SU-DHL-6 (cell line): ENCODE measurements at regions not wholly inside any gene's neighbourhood (a gene's known extent, or its start where the extent isn't known, plus 50 kb on each side); places are given as distances from the start of the nearest gene placed in this dataset.

Source experiments
- CTCF ChIP-seq: fragments of 200-600 bp; sonication (generic); IDR thresholded peaks from one replicate; pipeline ENCODE4 v1.5.1; 2017; ENCODE audit warnings: antibody characterized with exemption, mild to moderate bottlenecking, low read length, moderate library complexity; ENCODE audit not compliant: insufficient read depth, poor library complexity, severe bottlenecking
- EZH2phosphoT487 ChIP-seq: fragments of 200-600 bp; sonication (generic), shearing (Covaris generic); conservative IDR thresholded peaks from 2 replicates; pipeline ENCODE4 v1.6.1; 2018; ENCODE audit warnings: mild to moderate bottlenecking, antibody characterized with exemption, low read length, moderate library complexity, mixed read lengths

GRCh38 chr1:164310166-164310565 is 248.8 kb upstream of the PBX1 start:
- TF ChIP-seq CTCF (no peak), EZH2phosphoT487 (no peak)
